ENCODE measurements at regions not wholly inside any gene's neighbourhood (a gene's known extent, or its start where the extent isn't known, plus 50 kb on each side); places are given as distances from the start of the nearest gene placed in this dataset.

DNA sequence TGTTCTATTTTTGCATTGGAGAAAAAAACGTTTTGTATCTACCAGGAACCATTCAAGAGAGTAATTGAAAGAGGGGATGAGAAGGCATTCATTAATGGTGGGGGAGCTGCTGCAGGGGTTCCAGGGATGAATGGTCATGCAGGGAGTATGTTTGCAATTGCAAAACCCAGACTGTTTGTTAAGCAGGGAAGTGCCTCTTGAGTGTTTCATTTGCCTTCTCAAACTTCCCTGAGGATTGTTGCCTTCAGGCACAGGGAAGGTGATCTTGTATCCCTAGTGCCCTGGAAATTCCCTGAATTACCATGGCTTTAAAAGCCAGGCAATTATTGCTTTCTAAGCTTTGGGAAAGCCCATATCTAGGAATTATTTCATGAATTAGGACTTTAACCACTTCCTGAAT lies 172.7 kb upstream of the NLGN4Y start:
- CTCF ChIA-PET, result no interaction called here
- no TSS peak for BruUV-seq (replicated peaks)
- no peak for FAIRE-seq

GRCh38 chrY:14356154-14356553 lies 168.2 kb upstream of the NLGN4Y start:
- Histone ChIP-seq H4K20me1 (replicated peaks; ENCODE audit: control insufficient read depth, extremely low read depth, insufficient read depth, low read length) (no peaks in the 10 kb centered on the region), H3K79me2 (ENCODE audit: control insufficient read depth, insufficient read depth, low read length) (no peaks in the 10 kb centered on the region), H3K27me3 (ENCODE audit: control insufficient read depth in 2 of 2, insufficient read depth in 2 of 2, low read length in 2 of 2) (no peaks in the 10 kb centered on the region), H2AFZ (ENCODE audit: low read depth, low read length) (no peak overlapping the region), H3K9me1 (replicated peaks; ENCODE audit: control insufficient read depth, extremely low read depth, insufficient read depth, low read length) (no peaks in the 10 kb centered on the region), H3K4me3 (replicated peaks in 1 of 3; ENCODE audit: insufficient read depth in 1 of 3, low read depth in 1 of 3, low read length in 3 of 3) (no peak overlapping the region), H3K36me3 (ENCODE audit: control insufficient read depth in 2 of 2, extremely low read depth in 1 of 2, insufficient read depth in 2 of 2, low read length in 2 of 2) (no peaks in the 10 kb centered on the region), H3K9me3 (replicated peaks; ENCODE audit: control insufficient read depth, insufficient read depth, low read length) (no peaks in the 10 kb centered on the region), H3K4me2 (ENCODE audit: insufficient read depth, low read length) (no peak overlapping the region), H3K4me1 (ENCODE audit: control insufficient read depth, extremely low read depth, insufficient read depth, low read length) (no peaks in the 10 kb centered on the region), H3K9ac (replicated peaks; ENCODE audit: extremely low read depth, insufficient read depth, low read length) (no peak overlapping the region), H3K27ac (ENCODE audit: insufficient read depth, low read depth, low read length) (no peak overlapping the region)
- no peak for TF ChIP-seq MAX (IDR thresholded peaks at IDR 0.05; ENCODE audit: insufficient read depth, insufficient read length)
- no peak for TF ChIP-seq JUN (IDR thresholded peaks at IDR 0.05; ENCODE audit: borderline replicate concordance, insufficient read depth, insufficient read length, low read depth)
- ChIA-PET CTCF (no interaction called here), POLR2A (no interaction called here)
- dilution Hi-C loops (cut with MboI; ENCODE audit: extremely low pct_ligation_motif_present, low sequenced_read_pairs) (no loop called here), intact Hi-C loops (cut with micrococcal nuclease) (no loop called here)
- FAIRE-seq, result no peak
- no peak for DNase-seq (ENCODE audit: low read depth, low spot score)
- no TSS peak for BruUV-seq (replicated peaks)

More for the DNA sequence above, 172.7 kb upstream of the NLGN4Y start:
- Histone ChIP-seq H3K36me3 (ENCODE audit: control insufficient read depth in 2 of 2, extremely low read depth in 1 of 2, insufficient read depth in 2 of 2, low read length in 2 of 2) (no peaks in the 10 kb centered on the region), H3K27ac (ENCODE audit: insufficient read depth, low read depth, low read length) (no peak overlapping the region), H3K27me3 (ENCODE audit: control insufficient read depth in 2 of 2, insufficient read depth in 2 of 2, low read length in 2 of 2) (no peaks in the 10 kb centered on the region), H3K4me3 (replicated peaks in 1 of 3; ENCODE audit: insufficient read depth in 1 of 3, low read depth in 1 of 3, low read length in 3 of 3) (no peak overlapping the region), H3K9me3 (replicated peaks; ENCODE audit: control insufficient read depth, insufficient read depth, low read length) (no peaks in the 10 kb centered on the region), H3K4me1 (ENCODE audit: control insufficient read depth, extremely low read depth, insufficient read depth, low read length) (no peaks in the 10 kb centered on the region), H3K9me1 (replicated peaks; ENCODE audit: control insufficient read depth, extremely low read depth, insufficient read depth, low read length) (no peaks in the 10 kb centered on the region), H3K4me2 (ENCODE audit: insufficient read depth, low read length) (no peak overlapping the region), H3K79me2 (ENCODE audit: control insufficient read depth, insufficient read depth, low read length) (no peaks in the 10 kb centered on the region), H4K20me1 (replicated peaks; ENCODE audit: control insufficient read depth, extremely low read depth, insufficient read depth, low read length) (no peaks in the 10 kb centered on the region), H3K9ac (replicated peaks; ENCODE audit: extremely low read depth, insufficient read depth, low read length) (no peak overlapping the region), H2AFZ (ENCODE audit: low read depth, low read length) (no peak overlapping the region)
- POLR2A ChIA-PET, result no interaction called here
- TF ChIP-seq GATA2 (IDR thresholded peaks at IDR 0.05; ENCODE audit: insufficient read depth, insufficient read length, low read depth, low read length), result no peak
- intact Hi-C loops (cut with micrococcal nuclease), result no loop called here
- dilution Hi-C loops (cut with MboI; ENCODE audit: extremely low pct_ligation_motif_present, low sequenced_read_pairs), result no loop called here
- DNase-seq (ENCODE audit: low read depth, low spot score), result no peak

All from endothelial cell of umbilical vein (primary cell).